HCT116 (cell line): ENCODE measurements at regions not wholly inside any gene's neighbourhood (a gene's known extent, or its start where the extent isn't known, plus 50 kb on each side); places are given as distances from the start of the nearest gene placed in this dataset.

ENCODE experiments used
- ATAC-seq: fragments of 200-7000 bp; cut with Tn5 transposase; 2 replicates; pipeline ENCODE4 v1.9.1; 2020; ENCODE audit warnings: mild to moderate bottlenecking, moderate library complexity
- BruUV-seq: library from RNA; stranded (reverse); fragments of 400-500 nt; replicated peaks from 2 replicates; lab custom pipeline; 2021; lab: Mats Ljungman, UMichigan
- CTCF ChIA-PET: fragments of 300-600 bp; sonication (Branson Sonifier 250); formaldehyde crosslinking; loops from one replicate; lab custom pipeline; 2021; ENCODE audit warnings: antibody characterized with exemption; lab: Charles Lee
- POLR2A ChIA-PET: fragments of 300-600, 350-600 bp; sonication (Branson Sonifier 250); formaldehyde crosslinking; loops from one replicate; lab custom pipeline; 2021; ENCODE audit warnings: antibody characterized with exemption; lab: Charles Lee
- RAD21 ChIA-PET, 2 experiments: fragments of 300-600 bp; sonication (Branson Sonifier 250); formaldehyde crosslinking; loops; one replicate each; lab custom pipeline; 2023; ENCODE audit warnings: low total read pairs in 2 of 2; ENCODE audit not compliant: uncharacterized antibody in 2 of 2, unreplicated experiment in 2 of 2, low non-redundant PET in 1 of 2; lab: Charles Lee
- DNase-seq: peaks from one replicate; pipeline ENCODE4 v3.0.0-alpha.2; 2010; ENCODE audit warnings: low read depth, low spot score
- H2AFZ ChIP-seq: fragments of 200-600 bp; shearing (Covaris generic), sonication (generic); 2 replicates; pipeline ENCODE4 v1.6.1; 2017; ENCODE audit warnings: low read depth, mixed run types, mixed read lengths, antibody characterized with exemption, low read length; ENCODE audit not compliant: poor library complexity, severe bottlenecking
- H3K27ac ChIP-seq: 2 replicates; pipeline ENCODE4 v1.5.1; 2012; ENCODE audit warnings: low read depth, low read length
- H3K27me3 ChIP-seq: fragments of 200-600 bp; sonication (generic); 2 replicates; pipeline ENCODE4 v1.6.1; 2016; ENCODE audit warnings: mixed run types, low read length, mixed read lengths; ENCODE audit not compliant: insufficient read depth
- H3K36me3 ChIP-seq, 2 experiments: fragments of 200-500 bp in 1 of 2; fragments of 200-600 bp in 1 of 2; sonication (Bioruptor generic) in 1 of 2; sonication (generic) in 1 of 2; 2 replicates each; pipeline versions ENCODE4 v1.5.1 to v1.6.1; 2014 to 2016; ENCODE audit warnings: low read length in 2 of 2, inconsistent platforms in 1 of 2, mixed read lengths in 1 of 2, mixed run types in 1 of 2; ENCODE audit not compliant: insufficient read depth in 2 of 2, control insufficient read depth in 1 of 2
- H3K4me1 ChIP-seq, 2 experiments: fragments of 200-600 bp in 1 of 2; sonication (generic) in 1 of 2; 2 replicates each; pipeline versions ENCODE4 v1.5.1 to v1.6.1; 2012 to 2017; ENCODE audit warnings: low read length in 2 of 2, inconsistent platforms in 1 of 2, mild to moderate bottlenecking in 1 of 2, mixed read lengths in 1 of 2, mixed run types in 1 of 2, moderate library complexity in 1 of 2; ENCODE audit not compliant: insufficient read depth in 2 of 2, control insufficient read depth in 1 of 2
- H3K4me2 ChIP-seq: fragments of 200-600 bp; sonication (generic); 2 replicates; pipeline ENCODE4 v1.6.1; 2017; ENCODE audit warnings: mixed run types, low read length, mixed read lengths
- H3K4me3 ChIP-seq, 2 experiments: fragments of 200-600 bp in 1 of 2; sonication (generic) in 1 of 2; replicated peaks in 1 of 2; 2 replicates each; pipeline ENCODE4 v1.5.1; 2011 to 2016; ENCODE audit warnings: low read length in 2 of 2, control low read depth in 1 of 2, low read depth in 1 of 2, mild to moderate bottlenecking in 1 of 2, mixed read lengths in 1 of 2, mixed run types in 1 of 2
- H3K79me2 ChIP-seq: fragments of 200-600 bp; sonication (generic); 2 replicates; pipeline ENCODE4 v1.6.1; 2017; ENCODE audit warnings: mild to moderate bottlenecking, mixed run types, low read length, moderate library complexity, mixed read lengths; ENCODE audit not compliant: insufficient read depth
- H3K9ac ChIP-seq: fragments of 200-600 bp; sonication (generic); 2 replicates; pipeline ENCODE4 v1.6.1; 2016; ENCODE audit warnings: low read length, mixed read lengths
- H3K9me2 ChIP-seq: fragments of 200-600 bp; sonication (generic), shearing (Covaris generic); 2 replicates; pipeline ENCODE4 v1.6.1; 2017; ENCODE audit warnings: mixed run types, mild to moderate bottlenecking, moderate library complexity; ENCODE audit not compliant: insufficient read depth
- H3K9me3 ChIP-seq, 2 experiments: fragments of 200-500 bp in 1 of 2; fragments of 200-600 bp in 1 of 2; sonication (Bioruptor generic) in 1 of 2; sonication (generic) in 1 of 2; 2 replicates each; pipeline ENCODE4 v1.6.1; 2014 to 2017; ENCODE audit warnings: low read length in 2 of 2, mixed read lengths in 2 of 2, inconsistent platforms in 1 of 2, low read depth in 1 of 2, mild to moderate bottlenecking in 1 of 2, mixed run types in 1 of 2, moderate library complexity in 1 of 2; ENCODE audit not compliant: control insufficient read depth in 1 of 2, insufficient read depth in 1 of 2
- H4K20me1 ChIP-seq: fragments of 200-600 bp; sonication (generic), shearing (Covaris generic); 2 replicates; pipeline ENCODE4 v1.6.1; 2017; ENCODE audit warnings: mixed run types, mild to moderate bottlenecking, moderate library complexity; ENCODE audit not compliant: insufficient read depth
- CBX3 ChIP-seq: IDR thresholded peaks from 2 replicates; pipeline ENCODE4 v1.6.1; 2012; ENCODE audit warnings: low read depth
- CEBPB ChIP-seq: IDR thresholded peaks from 2 replicates; pipeline ENCODE4 v1.6.1; 2012; ENCODE audit warnings: low read depth
- CTCF ChIP-seq, 3 experiments: fragments of 200-600 bp in 1 of 3; sonication (generic) in 1 of 3; IDR thresholded peaks in 2 of 3; conservative IDR thresholded peaks in 1 of 3; 2 replicates each; pipeline ENCODE4 v1.5.1; 2012 to 2017; ENCODE audit warnings: low read depth in 2 of 3, low read length in 2 of 3, antibody characterized with exemption in 1 of 3, borderline replicate concordance in 1 of 3, control low read depth in 1 of 3, mild to moderate bottlenecking in 1 of 3, mixed read lengths in 1 of 3, mixed run types in 1 of 3, moderate library complexity in 1 of 3; ENCODE audit not compliant: insufficient read depth in 1 of 3
- EGR1 ChIP-seq: IDR thresholded peaks from 2 replicates; pipeline ENCODE4 v1.6.1; 2012; ENCODE audit warnings: low read depth
- ELF1 ChIP-seq: IDR thresholded peaks from 2 replicates; pipeline ENCODE4 v1.6.1; 2012; ENCODE audit warnings: low read depth, borderline replicate concordance
- EZH2 ChIP-seq: fragments of 200-600 bp; sonication (generic); IDR thresholded peaks from 2 replicates; pipeline ENCODE4 v1.6.1; 2017; ENCODE audit warnings: antibody characterized with exemption, mixed run types
- FOSL1 ChIP-seq: IDR thresholded peaks from 2 replicates; pipeline ENCODE4 v1.6.1; 2012; ENCODE audit warnings: low read depth
- JUND ChIP-seq: IDR thresholded peaks from 2 replicates; pipeline ENCODE4 v1.6.1; 2012
- MAX ChIP-seq: IDR thresholded peaks from 2 replicates; pipeline ENCODE4 v1.6.1; 2012
- POLR2A ChIP-seq: IDR thresholded peaks from 2 replicates; pipeline ENCODE4 v1.7.0; 2011; ENCODE audit warnings: borderline replicate concordance; ENCODE audit not compliant: insufficient read depth, insufficient read length; ENCODE audit errors: extremely low read depth
- POLR2AphosphoS5 ChIP-seq: IDR thresholded peaks from 2 replicates; pipeline ENCODE4 v1.6.1; 2011; ENCODE audit warnings: mild to moderate bottlenecking, low read depth, low read length, moderate library complexity
- RAD21 ChIP-seq: IDR thresholded peaks from 2 replicates; pipeline ENCODE4 v1.6.1; 2012; ENCODE audit warnings: low read depth, mild to moderate bottlenecking
- REST ChIP-seq: IDR thresholded peaks from 2 replicates; pipeline ENCODE4 v1.6.1; 2012; ENCODE audit warnings: low read depth
- SP1 ChIP-seq: IDR thresholded peaks from 2 replicates; pipeline ENCODE4 v1.6.1; 2012; ENCODE audit warnings: low read depth
- TCF7L2 ChIP-seq: IDR thresholded peaks from 2 replicates; pipeline ENCODE4 v1.7.0; 2011; ENCODE audit warnings: borderline replicate concordance, inconsistent platforms; ENCODE audit not compliant: insufficient read depth, insufficient read length; ENCODE audit errors: extremely low read depth
- ZBTB33 ChIP-seq: IDR thresholded peaks from 2 replicates; pipeline ENCODE4 v1.6.1; 2011; ENCODE audit warnings: mild to moderate bottlenecking, low read length, moderate library complexity; ENCODE audit not compliant: insufficient replicate concordance; ENCODE audit errors: extremely low read depth
- ZFX ChIP-seq: fragments of 450-650 bp; IDR thresholded peaks from 2 replicates; pipeline ENCODE4 v1.6.1; 2017
- ZNF274 ChIP-seq: fragments of 200-500 bp; sonication (Bioruptor generic); IDR thresholded peaks from 2 replicates; pipeline ENCODE4 v1.6.1; 2014; ENCODE audit warnings: mild to moderate bottlenecking, low read depth, low read length, inconsistent platforms
- intact Hi-C: fragments of 100-400 bp; cut with micrococcal nuclease; formaldehyde crosslinking; loops from 2 replicates; pipeline ENCODE4 v1.10.0; 2022

- no peaks in the 10 kb centered on the region for H3K9me2 ChIP-seq
- H3K36me3 ChIP-seq, result no peaks in the 10 kb centered on the region
- H3K27me3 ChIP-seq, result no peaks in the 10 kb centered on the region
- no TSS peak for BruUV-seq
- no peak overlapping the region for H3K4me3 ChIP-seq
- H3K9me3 ChIP-seq, result peaks cover 30 to 39% of the 10 kb centered on the region in 2 experiments; a peak in 2 of 4 replicates
- DNase-seq, result no peak
- no peaks in the 10 kb centered on the region for H3K4me1 ChIP-seq
- ChIA-PET CTCF (no interaction called here), RAD21 (no interaction called here), POLR2A (no interaction called here)
- H3K27ac ChIP-seq, result no peak overlapping the region
- ATAC-seq, result no peak
- TF ChIP-seq ZNF274 (no peak), REST (no peak), FOSL1 (no peak), EZH2 (no peak), ZFX (no peak), POLR2A (no peak), EGR1 (no peak), JUND (no peak), CTCF (IDR thresholded peaks at IDR 0.05 in 2 of 3, conservative IDR thresholded peaks at IDR 0.05 in 1 of 3; ENCODE audit: borderline replicate concordance in 1 of 3, insufficient read depth in 1 of 3, low read depth in 2 of 3, low read length in 2 of 3) (no peak), POLR2AphosphoS5 (no peak), ELF1 (no peak), MAX (no peak), TCF7L2 (no peak), CEBPB (no peak), RAD21 (no peak), ZBTB33 (no peak), SP1 (no peak), CBX3 (no peak)
- H3K9ac ChIP-seq, result no peak overlapping the region
- intact Hi-C loops, result no loop called here
- H4K20me1 ChIP-seq, result no peaks in the 10 kb centered on the region
- H3K79me2 ChIP-seq, result no peaks in the 10 kb centered on the region
- H2AFZ ChIP-seq, result no peak overlapping the region
- no peak overlapping the region for H3K4me2 ChIP-seq
These were observed 726.1 kb downstream of the SORCS1 start for GRCh38 chr10:106438386-106438785.
